HCT116 (cell line): ENCODE measurements at regions not wholly inside any gene's neighbourhood (a gene's known extent, or its start where the extent isn't known, plus 50 kb on each side); places are given as distances from the start of the nearest gene placed in this dataset.

Source experiments
- ATAC-seq: fragments of 200-7000 bp; cut with Tn5 transposase; 2 replicates; pipeline ENCODE4 v1.9.1; 2020; ENCODE audit warnings: mild to moderate bottlenecking, moderate library complexity
- BruUV-seq: library from RNA; stranded (reverse); fragments of 400-500 nt; replicated peaks from 2 replicates; lab custom pipeline; 2021; lab: Mats Ljungman, UMichigan
- CTCF ChIA-PET: fragments of 300-600 bp; sonication (Branson Sonifier 250); formaldehyde crosslinking; loops from one replicate; lab custom pipeline; 2021; ENCODE audit warnings: antibody characterized with exemption; lab: Charles Lee
- POLR2A ChIA-PET: fragments of 300-600, 350-600 bp; sonication (Branson Sonifier 250); formaldehyde crosslinking; loops from one replicate; lab custom pipeline; 2021; ENCODE audit warnings: antibody characterized with exemption; lab: Charles Lee
- RAD21 ChIA-PET, 2 experiments: fragments of 300-600 bp; sonication (Branson Sonifier 250); formaldehyde crosslinking; loops; one replicate each; lab custom pipeline; 2023; ENCODE audit warnings: low total read pairs in 2 of 2; ENCODE audit not compliant: uncharacterized antibody in 2 of 2, unreplicated experiment in 2 of 2, low non-redundant PET in 1 of 2; lab: Charles Lee
- DNase-seq: peaks from one replicate; pipeline ENCODE4 v3.0.0-alpha.2; 2010; ENCODE audit warnings: low read depth, low spot score
- H2AFZ ChIP-seq: fragments of 200-600 bp; shearing (Covaris generic), sonication (generic); 2 replicates; pipeline ENCODE4 v1.6.1; 2017; ENCODE audit warnings: low read depth, mixed run types, mixed read lengths, antibody characterized with exemption, low read length; ENCODE audit not compliant: poor library complexity, severe bottlenecking
- H3K27ac ChIP-seq: 2 replicates; pipeline ENCODE4 v1.5.1; 2012; ENCODE audit warnings: low read depth, low read length
- H3K27me3 ChIP-seq: fragments of 200-600 bp; sonication (generic); 2 replicates; pipeline ENCODE4 v1.6.1; 2016; ENCODE audit warnings: mixed run types, low read length, mixed read lengths; ENCODE audit not compliant: insufficient read depth
- H3K36me3 ChIP-seq, 2 experiments: fragments of 200-500 bp in 1 of 2; fragments of 200-600 bp in 1 of 2; sonication (Bioruptor generic) in 1 of 2; sonication (generic) in 1 of 2; 2 replicates each; pipeline versions ENCODE4 v1.5.1 to v1.6.1; 2014 to 2016; ENCODE audit warnings: low read length in 2 of 2, inconsistent platforms in 1 of 2, mixed read lengths in 1 of 2, mixed run types in 1 of 2; ENCODE audit not compliant: insufficient read depth in 2 of 2, control insufficient read depth in 1 of 2
- H3K4me1 ChIP-seq, 2 experiments: fragments of 200-600 bp in 1 of 2; sonication (generic) in 1 of 2; 2 replicates each; pipeline versions ENCODE4 v1.5.1 to v1.6.1; 2012 to 2017; ENCODE audit warnings: low read length in 2 of 2, inconsistent platforms in 1 of 2, mild to moderate bottlenecking in 1 of 2, mixed read lengths in 1 of 2, mixed run types in 1 of 2, moderate library complexity in 1 of 2; ENCODE audit not compliant: insufficient read depth in 2 of 2, control insufficient read depth in 1 of 2
- H3K4me2 ChIP-seq: fragments of 200-600 bp; sonication (generic); 2 replicates; pipeline ENCODE4 v1.6.1; 2017; ENCODE audit warnings: mixed run types, low read length, mixed read lengths
- H3K4me3 ChIP-seq, 2 experiments: fragments of 200-600 bp in 1 of 2; sonication (generic) in 1 of 2; replicated peaks in 1 of 2; 2 replicates each; pipeline ENCODE4 v1.5.1; 2011 to 2016; ENCODE audit warnings: low read length in 2 of 2, control low read depth in 1 of 2, low read depth in 1 of 2, mild to moderate bottlenecking in 1 of 2, mixed read lengths in 1 of 2, mixed run types in 1 of 2
- H3K79me2 ChIP-seq: fragments of 200-600 bp; sonication (generic); 2 replicates; pipeline ENCODE4 v1.6.1; 2017; ENCODE audit warnings: mild to moderate bottlenecking, mixed run types, low read length, moderate library complexity, mixed read lengths; ENCODE audit not compliant: insufficient read depth
- H3K9ac ChIP-seq: fragments of 200-600 bp; sonication (generic); 2 replicates; pipeline ENCODE4 v1.6.1; 2016; ENCODE audit warnings: low read length, mixed read lengths
- H3K9me2 ChIP-seq: fragments of 200-600 bp; sonication (generic), shearing (Covaris generic); 2 replicates; pipeline ENCODE4 v1.6.1; 2017; ENCODE audit warnings: mixed run types, mild to moderate bottlenecking, moderate library complexity; ENCODE audit not compliant: insufficient read depth
- H3K9me3 ChIP-seq, 2 experiments: fragments of 200-500 bp in 1 of 2; fragments of 200-600 bp in 1 of 2; sonication (Bioruptor generic) in 1 of 2; sonication (generic) in 1 of 2; 2 replicates each; pipeline ENCODE4 v1.6.1; 2014 to 2017; ENCODE audit warnings: low read length in 2 of 2, mixed read lengths in 2 of 2, inconsistent platforms in 1 of 2, low read depth in 1 of 2, mild to moderate bottlenecking in 1 of 2, mixed run types in 1 of 2, moderate library complexity in 1 of 2; ENCODE audit not compliant: control insufficient read depth in 1 of 2, insufficient read depth in 1 of 2
- H4K20me1 ChIP-seq: fragments of 200-600 bp; sonication (generic), shearing (Covaris generic); 2 replicates; pipeline ENCODE4 v1.6.1; 2017; ENCODE audit warnings: mixed run types, mild to moderate bottlenecking, moderate library complexity; ENCODE audit not compliant: insufficient read depth
- EGR1 ChIP-seq: IDR thresholded peaks from 2 replicates; pipeline ENCODE4 v1.6.1; 2012; ENCODE audit warnings: low read depth
- JUND ChIP-seq: IDR thresholded peaks from 2 replicates; pipeline ENCODE4 v1.6.1; 2012
- POLR2A ChIP-seq: IDR thresholded peaks from 2 replicates; pipeline ENCODE4 v1.7.0; 2011; ENCODE audit warnings: borderline replicate concordance; ENCODE audit not compliant: insufficient read depth, insufficient read length; ENCODE audit errors: extremely low read depth
- SIN3A ChIP-seq: IDR thresholded peaks from 2 replicates; pipeline ENCODE4 v1.6.1; 2012; ENCODE audit warnings: low read depth
- ZFX ChIP-seq: fragments of 450-650 bp; IDR thresholded peaks from 2 replicates; pipeline ENCODE4 v1.6.1; 2017
- intact Hi-C: fragments of 100-400 bp; cut with micrococcal nuclease; formaldehyde crosslinking; loops from 2 replicates; pipeline ENCODE4 v1.10.0; 2022
- TF ChIP-seq, protein P1 (sequence below), 3 experiments: fragments of 200-600 bp in 1 of 3; sonication (generic) in 1 of 3; IDR thresholded peaks in 2 of 3; conservative IDR thresholded peaks in 1 of 3; 2 replicates each; pipeline ENCODE4 v1.5.1; 2012 to 2017; ENCODE audit warnings: low read depth in 2 of 3, low read length in 2 of 3, antibody characterized with exemption in 1 of 3, borderline replicate concordance in 1 of 3, control low read depth in 1 of 3, mild to moderate bottlenecking in 1 of 3, mixed read lengths in 1 of 3, mixed run types in 1 of 3, moderate library complexity in 1 of 3; ENCODE audit not compliant: insufficient read depth in 1 of 3
- TF ChIP-seq, protein P2 (sequence below): IDR thresholded peaks from 2 replicates; pipeline ENCODE4 v1.6.1; 2012
- TF ChIP-seq, protein P3 (sequence below): IDR thresholded peaks from 2 replicates; pipeline ENCODE4 v1.6.1; 2011; ENCODE audit warnings: mild to moderate bottlenecking, low read length, moderate library complexity; ENCODE audit not compliant: insufficient replicate concordance; ENCODE audit errors: extremely low read depth

DNA sequence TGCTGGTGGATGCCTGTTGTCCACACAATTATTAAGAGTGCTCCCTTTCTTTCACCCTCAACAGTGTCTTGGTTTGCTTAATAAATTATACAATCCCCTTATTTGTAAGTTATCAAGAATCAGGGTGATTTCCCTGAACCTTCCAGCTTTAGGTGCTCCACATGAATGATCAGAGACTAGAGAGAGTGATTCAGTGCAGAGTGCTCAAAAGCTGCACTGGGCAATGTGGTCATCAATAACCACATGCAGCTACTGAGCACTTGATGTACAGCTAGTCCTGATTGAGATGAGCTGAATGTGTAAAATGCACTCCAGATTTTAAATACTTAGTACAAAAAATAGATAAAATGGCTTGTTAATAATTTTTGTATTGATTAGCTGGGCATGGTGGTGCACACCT is 76.8 kb upstream of the TRIO start:
- no peaks in the 10 kb centered on the region for H3K27me3 ChIP-seq
- no peak overlapping the region for H3K4me3 ChIP-seq
- DNase-seq: no peak
- H3K9ac ChIP-seq: no peak overlapping the region
- H2AFZ ChIP-seq: no peak overlapping the region
- no peak overlapping the region for H3K27ac ChIP-seq
- no peak overlapping the region for H3K4me2 ChIP-seq
- POLR2A ChIA-PET: no interaction called here
- TF ChIP-seq ZFX: no peak
- TF ChIP-seq, protein P1, sequence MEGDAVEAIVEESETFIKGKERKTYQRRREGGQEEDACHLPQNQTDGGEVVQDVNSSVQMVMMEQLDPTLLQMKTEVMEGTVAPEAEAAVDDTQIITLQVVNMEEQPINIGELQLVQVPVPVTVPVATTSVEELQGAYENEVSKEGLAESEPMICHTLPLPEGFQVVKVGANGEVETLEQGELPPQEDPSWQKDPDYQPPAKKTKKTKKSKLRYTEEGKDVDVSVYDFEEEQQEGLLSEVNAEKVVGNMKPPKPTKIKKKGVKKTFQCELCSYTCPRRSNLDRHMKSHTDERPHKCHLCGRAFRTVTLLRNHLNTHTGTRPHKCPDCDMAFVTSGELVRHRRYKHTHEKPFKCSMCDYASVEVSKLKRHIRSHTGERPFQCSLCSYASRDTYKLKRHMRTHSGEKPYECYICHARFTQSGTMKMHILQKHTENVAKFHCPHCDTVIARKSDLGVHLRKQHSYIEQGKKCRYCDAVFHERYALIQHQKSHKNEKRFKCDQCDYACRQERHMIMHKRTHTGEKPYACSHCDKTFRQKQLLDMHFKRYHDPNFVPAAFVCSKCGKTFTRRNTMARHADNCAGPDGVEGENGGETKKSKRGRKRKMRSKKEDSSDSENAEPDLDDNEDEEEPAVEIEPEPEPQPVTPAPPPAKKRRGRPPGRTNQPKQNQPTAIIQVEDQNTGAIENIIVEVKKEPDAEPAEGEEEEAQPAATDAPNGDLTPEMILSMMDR (IDR thresholded peaks at IDR 0.05 in 2 of 3, conservative IDR thresholded peaks at IDR 0.05 in 1 of 3; ENCODE audit: borderline replicate concordance in 1 of 3, insufficient read depth in 1 of 3, low read depth in 2 of 3, low read length in 2 of 3): no peak
- H3K36me3 ChIP-seq: no peaks in the 10 kb centered on the region
- no peak for ATAC-seq
- H3K9me2 ChIP-seq: no peaks in the 10 kb centered on the region
- intact Hi-C loops: no loop called here
- no peaks in the 10 kb centered on the region for H3K4me1 ChIP-seq
- no peaks in the 10 kb centered on the region for H3K9me3 ChIP-seq
- no TSS peak for BruUV-seq
- H4K20me1 ChIP-seq: no peaks in the 10 kb centered on the region
- no peaks in the 10 kb centered on the region for H3K79me2 ChIP-seq
- RAD21 ChIA-PET: no interaction called here
- CTCF ChIA-PET: no interaction called here

DNA sequence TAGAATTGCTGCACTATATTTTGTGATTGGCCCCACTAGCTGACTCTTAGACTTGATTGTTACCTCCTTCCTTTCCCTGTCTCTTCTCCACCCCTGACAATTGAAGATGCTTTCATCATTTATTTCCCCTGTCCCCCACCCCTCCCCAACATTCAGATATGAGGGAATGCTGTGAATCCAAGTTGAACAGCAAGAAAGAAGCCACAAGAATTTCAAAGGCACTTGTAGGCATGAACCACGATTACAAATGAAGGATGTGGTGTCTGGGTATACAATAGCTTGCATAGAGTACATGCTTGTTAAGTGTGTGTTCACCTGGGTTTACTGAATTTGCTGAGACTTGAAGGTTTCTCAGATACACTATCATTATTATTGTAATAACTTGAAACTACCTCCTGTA is 78.3 kb upstream of the TRIO start:
- no peaks in the 10 kb centered on the region for H3K27me3 ChIP-seq
- H3K4me2 ChIP-seq: no peak overlapping the region
- no peaks in the 10 kb centered on the region for H3K9me3 ChIP-seq
- H3K4me1 ChIP-seq: no peaks in the 10 kb centered on the region
- H3K36me3 ChIP-seq: no peaks in the 10 kb centered on the region
- no peak for ATAC-seq
- H4K20me1 ChIP-seq: no peaks in the 10 kb centered on the region
- POLR2A ChIA-PET: no interaction called here
- H3K27ac ChIP-seq: no peak overlapping the region
- H3K9me2 ChIP-seq: no peaks in the 10 kb centered on the region
- RAD21 ChIA-PET: no interaction called here
- H2AFZ ChIP-seq: no peak overlapping the region
- no peak overlapping the region for H3K4me3 ChIP-seq
- TF ChIP-seq, protein P2, sequence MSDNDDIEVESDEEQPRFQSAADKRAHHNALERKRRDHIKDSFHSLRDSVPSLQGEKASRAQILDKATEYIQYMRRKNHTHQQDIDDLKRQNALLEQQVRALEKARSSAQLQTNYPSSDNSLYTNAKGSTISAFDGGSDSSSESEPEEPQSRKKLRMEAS: no peak
- no peak for TF ChIP-seq ZFX
- TF ChIP-seq, protein P3, sequence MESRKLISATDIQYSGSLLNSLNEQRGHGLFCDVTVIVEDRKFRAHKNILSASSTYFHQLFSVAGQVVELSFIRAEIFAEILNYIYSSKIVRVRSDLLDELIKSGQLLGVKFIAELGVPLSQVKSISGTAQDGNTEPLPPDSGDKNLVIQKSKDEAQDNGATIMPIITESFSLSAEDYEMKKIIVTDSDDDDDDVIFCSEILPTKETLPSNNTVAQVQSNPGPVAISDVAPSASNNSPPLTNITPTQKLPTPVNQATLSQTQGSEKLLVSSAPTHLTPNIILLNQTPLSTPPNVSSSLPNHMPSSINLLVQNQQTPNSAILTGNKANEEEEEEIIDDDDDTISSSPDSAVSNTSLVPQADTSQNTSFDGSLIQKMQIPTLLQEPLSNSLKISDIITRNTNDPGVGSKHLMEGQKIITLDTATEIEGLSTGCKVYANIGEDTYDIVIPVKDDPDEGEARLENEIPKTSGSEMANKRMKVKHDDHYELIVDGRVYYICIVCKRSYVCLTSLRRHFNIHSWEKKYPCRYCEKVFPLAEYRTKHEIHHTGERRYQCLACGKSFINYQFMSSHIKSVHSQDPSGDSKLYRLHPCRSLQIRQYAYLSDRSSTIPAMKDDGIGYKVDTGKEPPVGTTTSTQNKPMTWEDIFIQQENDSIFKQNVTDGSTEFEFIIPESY: no peak
- no peak for TF ChIP-seq SIN3A
- no peak for TF ChIP-seq JUND
- TF ChIP-seq, protein P1 (IDR thresholded peaks at IDR 0.05 in 2 of 3, conservative IDR thresholded peaks at IDR 0.05 in 1 of 3; ENCODE audit: borderline replicate concordance in 1 of 3, insufficient read depth in 1 of 3, low read depth in 2 of 3, low read length in 2 of 3): no peak
- TF ChIP-seq EGR1: no peak
- no peak for TF ChIP-seq POLR2A
- TF ChIP-seq, all 23 proteins: peak for 0
- DNase-seq: no peak
- BruUV-seq: no TSS peak
- CTCF ChIA-PET: no interaction called here
- H3K9ac ChIP-seq: no peak overlapping the region
- no peaks in the 10 kb centered on the region for H3K79me2 ChIP-seq
- intact Hi-C loops: no loop called here
